PFSK-1 (cell line): ENCODE measurements at regions not wholly inside any gene's neighbourhood (a gene's known extent, or its start where the extent isn't known, plus 50 kb on each side); places are given as distances from the start of the nearest gene placed in this dataset.

Experiments
- FOXP2 ChIP-seq: optimal IDR thresholded peaks from 2 replicates; pipeline ENCODE3; 2011; ENCODE audit warnings: borderline replicate concordance, control low read depth, inconsistent platforms; ENCODE audit not compliant: insufficient read depth; ENCODE audit errors: extremely low read length, extremely low read depth
- POLR2AphosphoS5 ChIP-seq: IDR thresholded peaks from 2 replicates; pipeline ENCODE4 v1.6.1; 2012; ENCODE audit warnings: low read depth, mild to moderate bottlenecking, control low read depth, low read length, moderate library complexity
- TAF1 ChIP-seq: IDR thresholded peaks from 2 replicates; pipeline ENCODE4 v1.6.1; 2012; ENCODE audit warnings: low read length, control low read depth, borderline replicate concordance; ENCODE audit not compliant: insufficient read depth
- TF ChIP-seq, protein P1 (sequence below), 2 experiments: IDR thresholded peaks; 2 replicates each; pipeline versions ENCODE4 v1.6.1 to v1.8.0; 2011 to 2012; ENCODE audit warnings: low read depth in 2 of 2, low read length in 2 of 2, control low read depth in 1 of 2, inconsistent platforms in 1 of 2, mild to moderate bottlenecking in 1 of 2, moderate library complexity in 1 of 2; ENCODE audit not compliant: insufficient read depth in 1 of 2

- TF ChIP-seq TAF1 (no peak), POLR2AphosphoS5 (no peak), FOXP2 (no peak)
- TF ChIP-seq, protein P1, sequence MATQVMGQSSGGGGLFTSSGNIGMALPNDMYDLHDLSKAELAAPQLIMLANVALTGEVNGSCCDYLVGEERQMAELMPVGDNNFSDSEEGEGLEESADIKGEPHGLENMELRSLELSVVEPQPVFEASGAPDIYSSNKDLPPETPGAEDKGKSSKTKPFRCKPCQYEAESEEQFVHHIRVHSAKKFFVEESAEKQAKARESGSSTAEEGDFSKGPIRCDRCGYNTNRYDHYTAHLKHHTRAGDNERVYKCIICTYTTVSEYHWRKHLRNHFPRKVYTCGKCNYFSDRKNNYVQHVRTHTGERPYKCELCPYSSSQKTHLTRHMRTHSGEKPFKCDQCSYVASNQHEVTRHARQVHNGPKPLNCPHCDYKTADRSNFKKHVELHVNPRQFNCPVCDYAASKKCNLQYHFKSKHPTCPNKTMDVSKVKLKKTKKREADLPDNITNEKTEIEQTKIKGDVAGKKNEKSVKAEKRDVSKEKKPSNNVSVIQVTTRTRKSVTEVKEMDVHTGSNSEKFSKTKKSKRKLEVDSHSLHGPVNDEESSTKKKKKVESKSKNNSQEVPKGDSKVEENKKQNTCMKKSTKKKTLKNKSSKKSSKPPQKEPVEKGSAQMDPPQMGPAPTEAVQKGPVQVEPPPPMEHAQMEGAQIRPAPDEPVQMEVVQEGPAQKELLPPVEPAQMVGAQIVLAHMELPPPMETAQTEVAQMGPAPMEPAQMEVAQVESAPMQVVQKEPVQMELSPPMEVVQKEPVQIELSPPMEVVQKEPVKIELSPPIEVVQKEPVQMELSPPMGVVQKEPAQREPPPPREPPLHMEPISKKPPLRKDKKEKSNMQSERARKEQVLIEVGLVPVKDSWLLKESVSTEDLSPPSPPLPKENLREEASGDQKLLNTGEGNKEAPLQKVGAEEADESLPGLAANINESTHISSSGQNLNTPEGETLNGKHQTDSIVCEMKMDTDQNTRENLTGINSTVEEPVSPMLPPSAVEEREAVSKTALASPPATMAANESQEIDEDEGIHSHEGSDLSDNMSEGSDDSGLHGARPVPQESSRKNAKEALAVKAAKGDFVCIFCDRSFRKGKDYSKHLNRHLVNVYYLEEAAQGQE (IDR thresholded peaks at IDR 0.05; ENCODE audit: insufficient read depth in 1 of 2, low read depth in 2 of 2, low read length in 2 of 2), result no peak
These were observed 1014.2 kb downstream of the FAT4 start for GRCh38 chr4:126328914-126329313.
